HEK293 (cell line): ENCODE measurements at regions not wholly inside any gene's neighbourhood (a gene's known extent, or its start where the extent isn't known, plus 50 kb on each side); places are given as distances from the start of the nearest gene placed in this dataset.

Experiments
- CTCF ChIA-PET: fragments of 350-600 bp; formaldehyde crosslinking; extraction: SDS; loops from one replicate; lab custom pipeline; 2021; ENCODE audit warnings: antibody characterized with exemption; lab: Yijun Ruan, JAX
- POLR2A ChIA-PET: fragments of 300-600 bp; formaldehyde crosslinking; extraction: SDS; loops from one replicate; lab custom pipeline; 2020; ENCODE audit warnings: antibody characterized with exemption, inconsistent platforms; lab: Yijun Ruan, JAX
- H3K27ac ChIP-seq: fragments of 200-500 bp; sonication (Bioruptor generic); 2 replicates; pipeline ENCODE4 v1.5.1; 2014; ENCODE audit warnings: low read depth, low read length, control low read depth, inconsistent platforms; ENCODE audit errors: extremely low read depth
- H3K36me3 ChIP-seq, 2 experiments: fragments of 200-500 bp in 1 of 2; sonication (Bioruptor generic) in 1 of 2; 1 replicate in 1 of 2; 2 replicates in 1 of 2; pipeline ENCODE4 v1.5.1; 2014 to 2017; ENCODE audit warnings: inconsistent platforms in 2 of 2, low read length in 2 of 2; ENCODE audit not compliant: control insufficient read depth in 2 of 2, insufficient read depth in 1 of 2
- H3K4me1 ChIP-seq: fragments of 200-500 bp; sonication (Bioruptor generic); 2 replicates; pipeline ENCODE4 v1.5.1; 2014; ENCODE audit warnings: mild to moderate bottlenecking, low read length, inconsistent platforms; ENCODE audit not compliant: control insufficient read depth, insufficient read depth
- H3K4me3 ChIP-seq: 2 replicates; pipeline ENCODE4 v1.5.1; 2011; ENCODE audit warnings: low read depth, mild to moderate bottlenecking, control low read depth, low read length, moderate library complexity
- H3K9me3 ChIP-seq: fragments of 200-500 bp; sonication (Bioruptor generic); 2 replicates; pipeline ENCODE4 v1.5.1; 2014; ENCODE audit warnings: low read depth, low read length, inconsistent platforms; ENCODE audit not compliant: control insufficient read depth, insufficient read depth
- FEZF1 ChIP-seq: fragments of 450-650 bp; formaldehyde crosslinking; IDR thresholded peaks from 2 replicates; pipeline ENCODE4 v1.5.1; 2016; ENCODE audit warnings: missing biosample characterization, missing genetic modification characterization
- INSM2 ChIP-seq: fragments of 450-650 bp; formaldehyde crosslinking; IDR thresholded peaks from 2 replicates; pipeline ENCODE4 v1.5.1; 2016; ENCODE audit warnings: missing biosample characterization, missing genetic modification characterization
- MZF1 ChIP-seq: fragments of 450-650 bp; formaldehyde crosslinking; IDR thresholded peaks from 2 replicates; pipeline ENCODE4 v1.5.1; 2017; ENCODE audit warnings: missing biosample characterization, missing genetic modification characterization, borderline replicate concordance
- PBX3 ChIP-seq: sonication (generic); formaldehyde crosslinking; IDR thresholded peaks from 2 replicates; pipeline ENCODE4 v1.8.1; 2022; ENCODE audit warnings: mild to moderate bottlenecking, moderate library complexity, missing genetic modification reagents
- SP3 ChIP-seq: fragments of 450-650 bp; formaldehyde crosslinking; IDR thresholded peaks from 2 replicates; pipeline ENCODE4 v1.5.1; 2016; ENCODE audit warnings: missing biosample characterization, missing genetic modification characterization
- TSHZ1 ChIP-seq: fragments of 450-650 bp; formaldehyde crosslinking; IDR thresholded peaks from 2 replicates; pipeline ENCODE4 v1.5.1; 2016; ENCODE audit warnings: missing biosample characterization, missing genetic modification characterization, borderline replicate concordance
- ZBTB11 ChIP-seq: fragments of 450-650 bp; formaldehyde crosslinking; conservative IDR thresholded peaks from 2 replicates; pipeline ENCODE4 v1.5.1; 2016; ENCODE audit warnings: low read depth, missing biosample characterization, missing genetic modification characterization
- ZFP3 ChIP-seq: fragments of 450-650 bp; formaldehyde crosslinking; IDR thresholded peaks from 2 replicates; pipeline ENCODE4 v1.5.1; 2016; ENCODE audit warnings: low read depth, missing biosample characterization, missing genetic modification characterization
- ZNF10 ChIP-seq: fragments of 450-650 bp; formaldehyde crosslinking; IDR thresholded peaks from 2 replicates; pipeline ENCODE4 v1.5.1; 2017; ENCODE audit warnings: missing biosample characterization, missing genetic modification characterization
- ZNF146 ChIP-seq: fragments of 450-650 bp; formaldehyde crosslinking; IDR thresholded peaks from 2 replicates; pipeline ENCODE4 v1.5.1; 2016; ENCODE audit warnings: missing biosample characterization, missing genetic modification characterization
- ZNF155 ChIP-seq: fragments of 450-650 bp; formaldehyde crosslinking; IDR thresholded peaks from 2 replicates; pipeline ENCODE4 v1.5.1; 2016; ENCODE audit warnings: missing biosample characterization, missing genetic modification characterization
- ZNF202 ChIP-seq: fragments of 450-650 bp; formaldehyde crosslinking; IDR thresholded peaks from 2 replicates; pipeline ENCODE4 v1.5.1; 2016; ENCODE audit warnings: missing biosample characterization, missing genetic modification characterization, borderline replicate concordance
- ZNF23 ChIP-seq: fragments of 450-650 bp; formaldehyde crosslinking; IDR thresholded peaks from 2 replicates; pipeline ENCODE4 v1.5.1; 2016; ENCODE audit warnings: missing biosample characterization, missing genetic modification characterization, borderline replicate concordance
- ZNF239 ChIP-seq: fragments of 450-650 bp; formaldehyde crosslinking; IDR thresholded peaks from 2 replicates; pipeline ENCODE4 v1.5.1; 2016; ENCODE audit warnings: missing biosample characterization, missing genetic modification characterization
- ZNF302 ChIP-seq: fragments of 450-650 bp; formaldehyde crosslinking; IDR thresholded peaks from 2 replicates; pipeline ENCODE4 v1.5.1; 2016; ENCODE audit warnings: missing biosample characterization, missing genetic modification characterization, low read depth
- ZNF341 ChIP-seq: fragments of 450-650 bp; formaldehyde crosslinking; IDR thresholded peaks from 2 replicates; pipeline ENCODE4; 2016; ENCODE audit warnings: low read depth, missing biosample characterization, missing genetic modification characterization
- ZNF510 ChIP-seq: fragments of 450-650 bp; formaldehyde crosslinking; IDR thresholded peaks from 2 replicates; pipeline ENCODE4 v1.5.1; 2018; ENCODE audit warnings: mild to moderate bottlenecking, missing genetic modification characterization, missing biosample characterization; ENCODE audit not compliant: insufficient replicate concordance
- ZNF600 ChIP-seq: fragments of 450-650 bp; formaldehyde crosslinking; IDR thresholded peaks from 2 replicates; pipeline ENCODE4 v1.5.1; 2016; ENCODE audit warnings: missing biosample characterization, missing genetic modification characterization
- ZNF626 ChIP-seq: fragments of 450-650 bp; sonication (Bioruptor Pico); formaldehyde crosslinking; IDR thresholded peaks from 2 replicates; pipeline ENCODE4 v1.5.1; 2018; ENCODE audit warnings: missing biosample characterization, missing genetic modification characterization, inconsistent platforms
- ZNF701 ChIP-seq: fragments of 450-650 bp; formaldehyde crosslinking; IDR thresholded peaks from 2 replicates; pipeline ENCODE4 v1.5.1; 2016; ENCODE audit warnings: missing biosample characterization, missing genetic modification characterization
- ZNF704 ChIP-seq: fragments of 450-650 bp; formaldehyde crosslinking; IDR thresholded peaks from 2 replicates; pipeline ENCODE4 v1.5.1; 2016; ENCODE audit warnings: missing biosample characterization, missing genetic modification characterization
- ZNF76 ChIP-seq: fragments of 450-650 bp; formaldehyde crosslinking; IDR thresholded peaks from 2 replicates; pipeline ENCODE4; 2016; ENCODE audit warnings: low read depth, missing biosample characterization, missing genetic modification characterization, borderline replicate concordance
- ZNF768 ChIP-seq: fragments of 450-650 bp; formaldehyde crosslinking; IDR thresholded peaks from 2 replicates; pipeline ENCODE4 v1.5.1; 2018; ENCODE audit warnings: missing biosample characterization, mild to moderate bottlenecking, missing genetic modification characterization

GRCh38 chr14:55955175-55955574 lies 163.0 kb upstream of the PELI2 start:
- ChIA-PET POLR2A (no interaction called here), CTCF (no interaction called here)

GRCh38 chr14:55957950-55958349 lies 160.3 kb upstream of the PELI2 start:
- ChIA-PET POLR2A (no interaction called here), CTCF (interaction anchor here (0.6 kb wide), 1 partner anchor 1378 kb away, joined by 3 read pairs; no protein-coding TSS in a partner anchor)
- no peaks in the 10 kb centered on the region for H3K36me3 ChIP-seq
- no peaks in the 10 kb centered on the region for H3K4me1 ChIP-seq
- no peak overlapping the region for H3K27ac ChIP-seq
- no peak overlapping the region for H3K4me3 ChIP-seq
- no peaks in the 10 kb centered on the region for H3K9me3 ChIP-seq
- TF ChIP-seq ZNF510 (no peak), ZNF10 (tag by site-specific recombination) (no peak), ZNF76 (no peak), PBX3 (CRISPR knock-in tag) (no peak), ZNF239 (no peak), INSM2 (tag by site-specific recombination) (no peak)

More at GRCh38 chr14:55955175-55955574, 163.0 kb upstream of the PELI2 start:
- H3K36me3 ChIP-seq, result no peaks in the 10 kb centered on the region
- no peak overlapping the region for H3K27ac ChIP-seq
- no peak for TF ChIP-seq ZNF341 (tag by site-specific recombination)
- TF ChIP-seq ZNF600 (tag by site-specific recombination), result no peak
- TF ChIP-seq TSHZ1, result no peak
- TF ChIP-seq SP3 (tag by site-specific recombination), result no peak
- TF ChIP-seq ZNF23 (tag by site-specific recombination), result no peak
- TF ChIP-seq ZNF155 (tag by site-specific recombination), result no peak
- TF ChIP-seq ZNF302 (tag by site-specific recombination), result no peak
- no peak for TF ChIP-seq ZNF202 (tag by site-specific recombination)
- no peak for TF ChIP-seq FEZF1 (tag by site-specific recombination)
- TF ChIP-seq ZNF768 (tag by site-specific recombination), result no peak
- no peak for TF ChIP-seq ZNF146
- no peaks in the 10 kb centered on the region for H3K4me1 ChIP-seq
- no peak overlapping the region for H3K4me3 ChIP-seq
- H3K9me3 ChIP-seq, result no peaks in the 10 kb centered on the region

GRCh38 chr14:55963295-55963694 lies 154.9 kb upstream of the PELI2 start:
- Histone ChIP-seq H3K9me3 (no peaks in the 10 kb centered on the region), H3K27ac (no peak overlapping the region), H3K4me3 (no peak overlapping the region), H3K4me1 (no peaks in the 10 kb centered on the region), H3K36me3 (no peaks in the 10 kb centered on the region)
- POLR2A ChIA-PET, result no interaction called here
- CTCF ChIA-PET, result no interaction called here
- TF ChIP-seq ZNF704 (no peak), ZBTB11 (tag by site-specific recombination) (no peak), ZFP3 (tag by site-specific recombination) (no peak), ZNF701 (no peak), ZNF626 (tag by site-specific recombination) (no peak), MZF1 (tag by site-specific recombination) (no peak)
